H1 (cell line): ENCODE measurements at regions not wholly inside any gene's neighbourhood (a gene's known extent, or its start where the extent isn't known, plus 50 kb on each side); places are given as distances from the start of the nearest gene placed in this dataset.

Experiments used
- CTCF ChIA-PET: fragments of 300-600 bp; sonication (Branson Sonifier 250); formaldehyde crosslinking; loops from one replicate; lab custom pipeline; 2021; ENCODE audit not compliant: partially characterized antibody; lab: Charles Lee
- POLR2A ChIA-PET: fragments of 300-600 bp; sonication (Branson Sonifier 250); formaldehyde crosslinking; loops from one replicate; lab custom pipeline; 2021; ENCODE audit warnings: inconsistent platforms; ENCODE audit not compliant: partially characterized antibody; lab: Charles Lee
- DNase-seq, 2 experiments: peaks; one replicate each; pipeline versions ENCODE4 v3.0.0 to v3.0.0-alpha.2; 2010 to 2022; ENCODE audit warnings: low spot score in 2 of 2, low read depth in 1 of 2, mixed read lengths in 1 of 2
- FAIRE-seq: peaks from 2 replicates; lab custom pipeline; 2011; peaks lifted over from hg19 to GRCh38; lab: Jason Lieb, UNC
- H2AFZ ChIP-seq: 2 replicates; pipeline ENCODE4 v1.8.1; 2012; ENCODE audit warnings: low read length, inconsistent platforms
- H2AK5ac ChIP-seq: 2 replicates; pipeline ENCODE4 v1.6.1; 2013; ENCODE audit warnings: low read depth, low read length
- H2BK120ac ChIP-seq: replicated peaks from 2 replicates; pipeline ENCODE3; 2013; ENCODE audit warnings: low read depth, low read length, inconsistent platforms
- H2BK12ac ChIP-seq: 2 replicates; pipeline ENCODE4 v1.6.1; 2013; ENCODE audit warnings: low read depth, low read length
- H2BK15ac ChIP-seq: 2 replicates; pipeline ENCODE4 v1.6.1; 2013; ENCODE audit warnings: low read length
- H2BK20ac ChIP-seq: 2 replicates; pipeline ENCODE4 v1.6.1; 2013; ENCODE audit warnings: low read length
- H2BK5ac ChIP-seq: 2 replicates; pipeline ENCODE4 v1.6.1; 2013; ENCODE audit warnings: low read depth, low read length
- H3K14ac ChIP-seq: 2 replicates; pipeline ENCODE4 v1.6.1; 2013; ENCODE audit warnings: inconsistent platforms; ENCODE audit not compliant: insufficient read length
- H3K18ac ChIP-seq: 2 replicates; pipeline ENCODE4 v1.6.1; 2013; ENCODE audit warnings: low read length; ENCODE audit errors: extremely low read depth
- H3K23ac ChIP-seq: 2 replicates; pipeline ENCODE4 v1.6.1; 2013; ENCODE audit warnings: inconsistent platforms; ENCODE audit not compliant: insufficient read length
- H3K23me2 ChIP-seq: 2 replicates; pipeline ENCODE4 v1.6.1; 2013; ENCODE audit warnings: low read depth, low read length
- H3K27ac ChIP-seq: 2 replicates; pipeline ENCODE4 v1.6.1; 2011; ENCODE audit warnings: low read depth, low read length, inconsistent platforms
- H3K27me3 ChIP-seq, 4 experiments: replicated peaks in 1 of 4; 1 replicate in 1 of 4; 2 replicates in 3 of 4; pipeline versions ENCODE4 v1.6.1 to v1.8.1; 2011 to 2013; ENCODE audit warnings: low read length in 3 of 4, mild to moderate bottlenecking in 3 of 4, inconsistent platforms in 2 of 4, mixed read lengths in 2 of 4, moderate library complexity in 1 of 4; ENCODE audit not compliant: control insufficient read depth in 3 of 4, insufficient read depth in 3 of 4; ENCODE audit errors: extremely low read depth in 1 of 4
- H3K36me3 ChIP-seq, 4 experiments: 2 replicates each; pipeline versions ENCODE4 v1.6.1 to v1.8.1; 2011 to 2013; ENCODE audit warnings: mild to moderate bottlenecking in 4 of 4, low read length in 3 of 4, moderate library complexity in 2 of 4, control low read depth in 1 of 4, inconsistent platforms in 1 of 4; ENCODE audit not compliant: insufficient read depth in 4 of 4, control insufficient read depth in 2 of 4
- H3K4ac ChIP-seq: replicated peaks from 2 replicates; pipeline ENCODE3; 2013; ENCODE audit warnings: low read length, low read depth, mixed read lengths, inconsistent platforms; ENCODE audit not compliant: insufficient read length
- H3K4me1 ChIP-seq, 4 experiments: replicated peaks in 1 of 4; 1 replicate in 1 of 4; 2 replicates in 3 of 4; pipeline versions ENCODE4 v1.6.1 to v1.8.1; 2011 to 2013; ENCODE audit warnings: low read length in 3 of 4, inconsistent platforms in 2 of 4, mixed read lengths in 1 of 4; ENCODE audit not compliant: insufficient read depth in 4 of 4, control insufficient read depth in 3 of 4
- H3K4me2 ChIP-seq, 2 experiments: 2 replicates each; pipeline versions ENCODE4 v1.6.1 to v1.8.1; 2011 to 2013; ENCODE audit warnings: low read depth in 2 of 2, low read length in 2 of 2, control low read depth in 1 of 2, inconsistent platforms in 1 of 2, mild to moderate bottlenecking in 1 of 2; ENCODE audit not compliant: insufficient read depth in 1 of 2
- H3K4me3 ChIP-seq, 4 experiments: fragments of 200-600, 300-600 bp in 1 of 4; sonication (generic), shearing (Covaris generic), sonication (Bioruptor Twin) in 1 of 4; 2 replicates each; pipeline versions ENCODE4 v1.5.1 to v1.8.1; 2011 to 2016; ENCODE audit warnings: low read length in 4 of 4, low read depth in 3 of 4, control low read depth in 2 of 4, inconsistent platforms in 2 of 4, mild to moderate bottlenecking in 2 of 4, mixed read lengths in 1 of 4, moderate library complexity in 1 of 4; ENCODE audit not compliant: insufficient read depth in 2 of 4; ENCODE audit errors: extremely low read depth in 1 of 4
- H3K56ac ChIP-seq: replicated peaks from 2 replicates; pipeline ENCODE3; 2013; ENCODE audit warnings: low read depth, mild to moderate bottlenecking, mixed read lengths, low read length, inconsistent platforms; ENCODE audit not compliant: insufficient read length
- H3K79me1 ChIP-seq: 2 replicates; pipeline ENCODE4 v1.6.1; 2013; ENCODE audit warnings: low read depth, low read length, control low read depth
- H3K79me2 ChIP-seq, 2 experiments: 2 replicates each; pipeline versions ENCODE4 v1.6.1 to v1.8.1; 2012 to 2013; ENCODE audit warnings: low read length in 2 of 2, mild to moderate bottlenecking in 2 of 2, inconsistent platforms in 1 of 2; ENCODE audit not compliant: insufficient read depth in 2 of 2, control insufficient read depth in 1 of 2
- H3K9ac ChIP-seq, 4 experiments: replicated peaks in 1 of 4; 1 replicate in 1 of 4; 2 replicates in 3 of 4; pipeline versions ENCODE4 v1.6.1 to v1.8.1; 2011 to 2013; ENCODE audit warnings: low read depth in 3 of 4, low read length in 3 of 4, control low read depth in 2 of 4, mild to moderate bottlenecking in 2 of 4, moderate library complexity in 2 of 4, inconsistent platforms in 1 of 4; ENCODE audit errors: extremely low read depth in 1 of 4
- H3K9me3 ChIP-seq, 2 experiments: 2 replicates each; pipeline versions ENCODE4 v1.6.1 to v1.8.1; 2012 to 2013; ENCODE audit warnings: mild to moderate bottlenecking in 2 of 2, moderate library complexity in 2 of 2, control low read depth in 1 of 2, inconsistent platforms in 1 of 2, low read depth in 1 of 2, low read length in 1 of 2, mixed read lengths in 1 of 2; ENCODE audit not compliant: insufficient read depth in 2 of 2
- H4K20me1 ChIP-seq, 2 experiments: replicated peaks in 1 of 2; 2 replicates each; pipeline versions ENCODE3 to v1.8.1; 2011 to 2013; ENCODE audit warnings: inconsistent platforms in 2 of 2, low read length in 2 of 2, mild to moderate bottlenecking in 1 of 2; ENCODE audit not compliant: insufficient read depth in 2 of 2, control insufficient read depth in 1 of 2
- H4K5ac ChIP-seq: 2 replicates; pipeline ENCODE4 v1.6.1; 2013; ENCODE audit warnings: low read length, low read depth, mixed read lengths, inconsistent platforms; ENCODE audit not compliant: insufficient read length
- H4K8ac ChIP-seq: 2 replicates; pipeline ENCODE4 v1.8.0; 2013; ENCODE audit warnings: mild to moderate bottlenecking, moderate library complexity, low read length, inconsistent platforms; ENCODE audit not compliant: insufficient read depth; ENCODE audit errors: extremely low read depth
- H4K91ac ChIP-seq: replicated peaks from 2 replicates; pipeline ENCODE3; 2013; ENCODE audit warnings: low read length, mixed read lengths, inconsistent platforms; ENCODE audit not compliant: insufficient read length
- CHD2 ChIP-seq: IDR thresholded peaks from 2 replicates; pipeline ENCODE4 v1.6.1; 2012; ENCODE audit warnings: low read length, improper control_type of control experiment
- CREB1 ChIP-seq: IDR thresholded peaks from 2 replicates; pipeline ENCODE4 v1.6.1; 2012; ENCODE audit warnings: inconsistent platforms
- CTCF ChIP-seq, 3 experiments: IDR thresholded peaks; 1 replicate in 2 of 3; 2 replicates in 1 of 3; pipeline versions ENCODE4 v1.5.1 to v1.6.1; 2011; ENCODE audit warnings: low read length in 3 of 3, mild to moderate bottlenecking in 3 of 3, inconsistent platforms in 2 of 3, low read depth in 1 of 3, moderate library complexity in 1 of 3; ENCODE audit not compliant: insufficient read depth in 1 of 3; ENCODE audit errors: control extremely low read depth in 1 of 3
- GABPA ChIP-seq: IDR thresholded peaks from 2 replicates; pipeline ENCODE4 v1.6.1; 2011; ENCODE audit warnings: mild to moderate bottlenecking, low read length, moderate library complexity, borderline replicate concordance; ENCODE audit not compliant: insufficient read depth
- HDAC6 ChIP-seq: IDR thresholded peaks from one replicate; pipeline ENCODE4 v1.7.1; 2012; ENCODE audit warnings: low read depth, mild to moderate bottlenecking, inconsistent platforms, low read length, moderate library complexity
- KDM1A ChIP-seq: fragments of 200-600, 300-600 bp; sonication (generic); IDR thresholded peaks from 2 replicates; pipeline ENCODE4 v1.7.1; 2016; ENCODE audit warnings: mild to moderate bottlenecking, low read length, borderline replicate concordance
- POLR2A ChIP-seq, 2 experiments: IDR thresholded peaks; 1 replicate in 1 of 2; 2 replicates in 1 of 2; pipeline ENCODE4 v1.6.1; 2011; ENCODE audit warnings: low read depth in 2 of 2, low read length in 2 of 2, mild to moderate bottlenecking in 2 of 2; ENCODE audit errors: control extremely low read depth in 1 of 2
- RNF2 ChIP-seq: fragments of 200-900, 300-1000 bp; sonication (generic); IDR thresholded peaks from 2 replicates; pipeline ENCODE4 v1.7.1; 2016; ENCODE audit warnings: borderline replicate concordance, low read depth, mild to moderate bottlenecking, antibody characterized with exemption, low read length; ENCODE audit not compliant: poor library complexity, severe bottlenecking; ENCODE audit errors: missing control alignments
- SIN3A ChIP-seq, 2 experiments: IDR thresholded peaks in 1 of 2; conservative IDR thresholded peaks in 1 of 2; 2 replicates each; pipeline ENCODE4 v1.6.1; 2011 to 2012; ENCODE audit warnings: low read length in 2 of 2, improper control_type of control experiment in 1 of 2, low read depth in 1 of 2, mild to moderate bottlenecking in 1 of 2
- SIRT6 ChIP-seq: IDR thresholded peaks from one replicate; pipeline ENCODE4 v1.7.1; 2012; ENCODE audit warnings: low read length, inconsistent platforms
- TBP ChIP-seq: IDR thresholded peaks from 2 replicates; pipeline ENCODE4 v1.6.1; 2011; ENCODE audit warnings: low read depth, low read length, improper control_type of control experiment
- YY1 ChIP-seq: IDR thresholded peaks from 2 replicates; pipeline ENCODE4 v1.6.1; 2011; ENCODE audit warnings: low read depth, mild to moderate bottlenecking, low read length
- WGBS, 2 experiments: shearing (Covaris generic) in 1 of 2; methylation state at CpG; one replicate each; pipeline versions ENCODE4 v1.1.6 to v1.1.7; 2013 to 2015; ENCODE audit warnings: low lambda C conversion rate in 2 of 2, mixed read lengths in 2 of 2, inconsistent platforms in 1 of 2, low coverage in 1 of 2, missing lambda C conversion rate in 1 of 2; ENCODE audit not compliant: insufficient replicate concordance in 2 of 2, insufficient coverage in 1 of 2, insufficient read length in 1 of 2; ENCODE audit errors: extremely low coverage in 1 of 2, missing lambda C conversion rate in 1 of 2; 5-methylcytosine and 5-hydroxymethylcytosine counted together

DNA sequence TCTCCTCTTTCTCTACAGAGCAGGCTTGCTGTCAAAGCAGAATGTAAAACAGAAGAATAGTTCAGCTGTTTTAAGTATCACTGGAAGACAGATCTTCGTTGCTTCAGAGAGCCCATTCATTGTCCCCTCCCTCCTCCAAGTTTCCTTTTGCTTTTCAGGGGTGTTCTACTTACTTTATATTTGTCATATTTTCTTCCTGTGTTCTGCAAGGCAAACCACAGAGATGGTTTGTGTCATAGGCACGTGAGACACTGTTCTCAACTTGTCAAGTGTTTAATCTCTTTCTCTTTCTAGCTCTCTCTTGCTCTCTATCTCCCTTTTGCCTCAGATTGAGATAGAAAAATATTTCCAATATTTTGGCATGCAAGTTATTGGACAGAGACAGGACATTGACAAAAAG lies 228.9 kb upstream of the DEFB112 start:
- H3K9me3 ChIP-seq: no peaks in the 10 kb centered on the region
- no peak overlapping the region for H4K8ac ChIP-seq
- no peak overlapping the region for H2BK5ac ChIP-seq
- H3K4me1 ChIP-seq: no peaks in the 10 kb centered on the region; a peak in 1 of 7 replicates
- no peak overlapping the region for H3K23ac ChIP-seq
- no peak overlapping the region for H3K9ac ChIP-seq
- H4K5ac ChIP-seq: no peak overlapping the region
- no peak overlapping the region for H2BK20ac ChIP-seq
- no peak overlapping the region for H2BK12ac ChIP-seq
- H3K36me3 ChIP-seq: no peaks in the 10 kb centered on the region
- H3K56ac ChIP-seq: no peak overlapping the region
- H2BK120ac ChIP-seq: no peak overlapping the region
- H4K20me1 ChIP-seq: no peaks in the 10 kb centered on the region
- ChIA-PET POLR2A (no interaction called here), CTCF (interaction anchor here (1.2 to 2.2 kb wide), 3 partner anchors 14 to 322 kb away, joined by 3 to 13 read pairs (median 5); no protein-coding TSS in a partner anchor)
- no peaks in the 10 kb centered on the region for H3K79me2 ChIP-seq
- no peak overlapping the region for H2BK15ac ChIP-seq
- H3K4ac ChIP-seq: no peak overlapping the region
- H3K4me2 ChIP-seq: no peak overlapping the region
- WGBS, 2 experiments: 68% methylated on average over 2 of the region's 2 CpGs; no CpG with 5 or more reads in 1 of the 2 experiments
- no peak overlapping the region for H2AK5ac ChIP-seq
- H3K23me2 ChIP-seq: no peaks in the 10 kb centered on the region
- no peaks in the 10 kb centered on the region for H3K27me3 ChIP-seq
- no peak overlapping the region for H3K4me3 ChIP-seq
- DNase-seq (no peak), FAIRE-seq (no peak)
- H2AFZ ChIP-seq: no peak overlapping the region
- H3K14ac ChIP-seq: no peak overlapping the region
- H3K18ac ChIP-seq: no peak overlapping the region
- H3K79me1 ChIP-seq: no peaks in the 10 kb centered on the region
- H4K91ac ChIP-seq: no peak overlapping the region
- H3K27ac ChIP-seq: no peak overlapping the region
- TF ChIP-seq CHD2 (no peak), CTCF (IDR thresholded peaks at IDR 0.05; ENCODE audit: control extremely low read depth in 1 of 3, insufficient read depth in 1 of 3, low read depth in 1 of 3, low read length in 3 of 3) (no peak), KDM1A (no peak), RNF2 (no peak), SIN3A (conservative IDR thresholded peaks at IDR 0.05 in 1 of 2, IDR thresholded peaks at IDR 0.05 in 1 of 2; ENCODE audit: low read depth in 1 of 2, low read length in 2 of 2) (no peak), HDAC6 (no peak), TBP (no peak), YY1 (no peak), CREB1 (no peak), SIRT6 (no peak), POLR2A (IDR thresholded peaks at IDR 0.05; ENCODE audit: control extremely low read depth in 1 of 2, low read depth in 2 of 2, low read length in 2 of 2) (no peak), GABPA (no peak)
